Esophagus squamous epithelium (tissue), 4 donors: ENCODE measurements at regions not wholly inside any gene's neighbourhood (a gene's known extent, or its start where the extent isn't known, plus 50 kb on each side); places are given as distances from the start of the nearest gene placed in this dataset.

Experiments used
- POLR2A ChIP-seq, 4 donors: fragments of 450-650 bp; IDR thresholded peaks; one replicate each; pipeline ENCODE4 v1.6.1; 2017; ENCODE audit warnings: antibody characterized with exemption in 4 of 4, mild to moderate bottlenecking in 4 of 4, moderate library complexity in 3 of 4
- TF ChIP-seq, protein P1 (sequence below), 6 experiments: fragments of 450-650 bp in 4 of 6; fragments of 200-600 bp in 2 of 6; sonication (generic) in 2 of 6; IDR thresholded peaks; one replicate each; pipeline ENCODE4 v1.5.1; 2016 to 2019; ENCODE audit warnings: antibody characterized with exemption in 6 of 6, mild to moderate bottlenecking in 4 of 6, moderate library complexity in 4 of 6

DNA sequence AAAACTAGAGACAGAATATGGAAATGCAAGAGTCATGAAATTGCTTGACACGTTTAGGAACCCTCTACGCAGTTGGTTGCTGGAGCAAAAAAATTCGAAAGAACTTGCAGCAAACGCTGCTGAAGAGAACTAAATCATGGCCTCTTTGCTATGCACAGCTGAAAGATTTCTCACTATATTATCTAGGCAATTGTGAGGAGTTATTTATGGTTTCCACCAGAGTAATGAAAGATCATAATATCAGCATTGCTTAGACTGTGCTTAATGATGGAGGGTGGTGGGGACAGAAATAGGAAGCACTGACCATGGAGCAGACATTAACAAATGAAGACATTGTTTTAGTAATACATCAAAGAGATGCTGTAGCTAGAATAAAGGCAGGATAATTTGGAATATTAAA, 593.4 kb upstream of the ZNF717 start:
- TF ChIP-seq, protein P1, sequence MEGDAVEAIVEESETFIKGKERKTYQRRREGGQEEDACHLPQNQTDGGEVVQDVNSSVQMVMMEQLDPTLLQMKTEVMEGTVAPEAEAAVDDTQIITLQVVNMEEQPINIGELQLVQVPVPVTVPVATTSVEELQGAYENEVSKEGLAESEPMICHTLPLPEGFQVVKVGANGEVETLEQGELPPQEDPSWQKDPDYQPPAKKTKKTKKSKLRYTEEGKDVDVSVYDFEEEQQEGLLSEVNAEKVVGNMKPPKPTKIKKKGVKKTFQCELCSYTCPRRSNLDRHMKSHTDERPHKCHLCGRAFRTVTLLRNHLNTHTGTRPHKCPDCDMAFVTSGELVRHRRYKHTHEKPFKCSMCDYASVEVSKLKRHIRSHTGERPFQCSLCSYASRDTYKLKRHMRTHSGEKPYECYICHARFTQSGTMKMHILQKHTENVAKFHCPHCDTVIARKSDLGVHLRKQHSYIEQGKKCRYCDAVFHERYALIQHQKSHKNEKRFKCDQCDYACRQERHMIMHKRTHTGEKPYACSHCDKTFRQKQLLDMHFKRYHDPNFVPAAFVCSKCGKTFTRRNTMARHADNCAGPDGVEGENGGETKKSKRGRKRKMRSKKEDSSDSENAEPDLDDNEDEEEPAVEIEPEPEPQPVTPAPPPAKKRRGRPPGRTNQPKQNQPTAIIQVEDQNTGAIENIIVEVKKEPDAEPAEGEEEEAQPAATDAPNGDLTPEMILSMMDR (IDR thresholded peaks at IDR 0.05) = no peak
- no peak for TF ChIP-seq POLR2A (IDR thresholded peaks at IDR 0.05)
